ENCODE measurements at regions not wholly inside any gene's neighbourhood (a gene's known extent, or its start where the extent isn't known, plus 50 kb on each side); places are given as distances from the start of the nearest gene placed in this dataset.

DNA sequence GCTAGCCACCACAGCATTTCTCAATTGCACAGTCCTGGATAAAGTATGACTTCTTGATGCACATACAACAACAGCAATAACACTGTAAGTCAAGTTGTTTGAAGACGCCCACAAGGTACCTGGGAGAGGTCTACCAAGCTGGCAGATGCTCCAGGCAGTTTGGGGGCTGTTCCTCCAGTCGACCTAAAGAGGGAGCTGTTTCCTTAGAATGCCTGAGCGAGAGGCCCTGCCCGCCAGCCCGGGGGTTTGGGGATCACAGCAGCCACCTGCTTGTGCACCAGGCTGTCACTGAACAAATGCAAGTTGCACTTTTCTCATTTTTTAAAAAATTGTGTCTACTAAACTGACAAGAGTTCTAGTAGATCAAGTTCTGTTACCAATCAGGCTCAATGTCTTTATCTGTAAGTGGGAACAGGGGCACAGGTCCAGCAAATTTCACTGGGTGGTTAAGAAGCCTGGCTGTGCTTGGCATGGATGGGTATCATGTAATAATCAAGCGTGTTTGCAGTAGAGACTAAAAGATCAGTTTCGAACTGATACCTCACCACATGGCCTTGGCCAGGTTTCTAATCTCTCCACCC is 193.8 kb upstream of the ADO start:
- Histone ChIP-seq H3K4me2 (ENCODE audit: insufficient read depth, low read length) (no peak overlapping the region), H3K9me3 (ENCODE audit: low read depth, low read length) (no peaks in the 10 kb centered on the region), H4K20me1 (ENCODE audit: insufficient read depth, low read length) (no peaks in the 10 kb centered on the region), H3K4me3 (ENCODE audit: insufficient read depth, low read length) (no peak overlapping the region), H3K36me3 (ENCODE audit: insufficient read depth, low read length) (no peaks in the 10 kb centered on the region), H3K4me1 (ENCODE audit: insufficient read depth, low read length) (peaks cover 16% of the 10 kb centered on the region), H3K27ac (ENCODE audit: low read depth, low read length) (no peak overlapping the region), H3K79me2 (ENCODE audit: insufficient read depth, low read length) (no peaks in the 10 kb centered on the region), H2AFZ (ENCODE audit: low read length) (no peak overlapping the region), H3K27me3 (ENCODE audit: insufficient read depth, low read length) (no peaks in the 10 kb centered on the region)
- TF ChIP-seq, protein P1, sequence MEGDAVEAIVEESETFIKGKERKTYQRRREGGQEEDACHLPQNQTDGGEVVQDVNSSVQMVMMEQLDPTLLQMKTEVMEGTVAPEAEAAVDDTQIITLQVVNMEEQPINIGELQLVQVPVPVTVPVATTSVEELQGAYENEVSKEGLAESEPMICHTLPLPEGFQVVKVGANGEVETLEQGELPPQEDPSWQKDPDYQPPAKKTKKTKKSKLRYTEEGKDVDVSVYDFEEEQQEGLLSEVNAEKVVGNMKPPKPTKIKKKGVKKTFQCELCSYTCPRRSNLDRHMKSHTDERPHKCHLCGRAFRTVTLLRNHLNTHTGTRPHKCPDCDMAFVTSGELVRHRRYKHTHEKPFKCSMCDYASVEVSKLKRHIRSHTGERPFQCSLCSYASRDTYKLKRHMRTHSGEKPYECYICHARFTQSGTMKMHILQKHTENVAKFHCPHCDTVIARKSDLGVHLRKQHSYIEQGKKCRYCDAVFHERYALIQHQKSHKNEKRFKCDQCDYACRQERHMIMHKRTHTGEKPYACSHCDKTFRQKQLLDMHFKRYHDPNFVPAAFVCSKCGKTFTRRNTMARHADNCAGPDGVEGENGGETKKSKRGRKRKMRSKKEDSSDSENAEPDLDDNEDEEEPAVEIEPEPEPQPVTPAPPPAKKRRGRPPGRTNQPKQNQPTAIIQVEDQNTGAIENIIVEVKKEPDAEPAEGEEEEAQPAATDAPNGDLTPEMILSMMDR (IDR thresholded peaks at IDR 0.05; ENCODE audit: extremely low read depth, low read depth, low read length): peak; percentile 93
- peak; percentile 93 for DNase-seq (ENCODE audit: insufficient read length, low spot score, missing footprints)

DNA sequence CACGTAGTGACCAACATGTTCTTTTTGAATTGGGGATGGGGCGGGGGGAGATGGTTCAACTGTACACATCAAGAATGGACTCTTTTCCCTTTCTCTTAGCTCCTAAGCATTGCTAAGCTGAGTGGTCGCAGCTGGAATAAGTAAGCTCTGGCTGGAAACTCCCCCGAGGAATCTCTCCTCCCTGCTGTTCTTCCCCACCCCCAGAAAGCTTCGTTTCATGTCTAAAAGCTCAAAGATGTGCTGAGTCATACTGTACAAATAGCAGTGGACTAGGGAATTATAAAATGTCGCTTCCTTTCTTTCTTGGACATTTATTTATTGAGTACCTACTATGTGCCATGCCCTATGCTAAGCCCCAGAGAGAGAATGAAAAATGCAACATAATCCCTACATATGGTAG is 191.1 kb upstream of the ADO start:
- TF ChIP-seq, protein P1 (IDR thresholded peaks at IDR 0.05; ENCODE audit: extremely low read depth, low read depth, low read length): no peak

DNA sequence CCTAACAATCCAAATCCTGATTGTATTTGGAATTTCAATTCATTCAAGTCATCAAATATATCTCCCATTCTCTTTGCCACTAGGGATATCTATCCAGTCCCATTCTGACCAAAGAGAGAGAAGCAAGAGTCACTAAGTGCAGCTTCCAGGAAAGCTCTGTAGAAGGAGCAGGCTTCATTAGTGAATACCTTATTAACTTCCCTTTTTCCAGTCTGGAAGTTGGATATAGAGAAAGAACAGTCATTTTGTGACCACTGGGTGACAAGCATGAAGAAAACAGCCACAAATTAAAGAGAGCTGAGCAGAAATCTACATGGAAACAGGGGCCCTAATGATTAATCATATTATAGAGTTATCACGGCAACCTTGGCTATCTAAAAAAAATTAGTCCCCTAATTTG is 190.7 kb upstream of the ADO start:
- Histone ChIP-seq H3K4me3 (ENCODE audit: insufficient read depth, low read length) (no peak overlapping the region), H3K79me2 (ENCODE audit: insufficient read depth, low read length) (no peaks in the 10 kb centered on the region), H3K4me2 (ENCODE audit: insufficient read depth, low read length) (no peak overlapping the region), H3K36me3 (ENCODE audit: insufficient read depth, low read length) (no peaks in the 10 kb centered on the region), H3K27me3 (ENCODE audit: insufficient read depth, low read length) (no peaks in the 10 kb centered on the region), H3K9me3 (ENCODE audit: low read depth, low read length) (no peaks in the 10 kb centered on the region), H3K27ac (ENCODE audit: low read depth, low read length) (no peak overlapping the region), H2AFZ (ENCODE audit: low read length) (no peak overlapping the region), H3K4me1 (ENCODE audit: insufficient read depth, low read length) (peaks cover 24% of the 10 kb centered on the region), H4K20me1 (ENCODE audit: insufficient read depth, low read length) (no peaks in the 10 kb centered on the region)
- TF ChIP-seq, protein P1 (IDR thresholded peaks at IDR 0.05; ENCODE audit: extremely low read depth, low read depth, low read length): no peak
- no peak for DNase-seq (ENCODE audit: insufficient read length, low spot score, missing footprints)

More for the DNA sequence above, 191.1 kb upstream of the ADO start:
- Histone ChIP-seq H4K20me1 (ENCODE audit: insufficient read depth, low read length) (no peaks in the 10 kb centered on the region), H3K4me1 (ENCODE audit: insufficient read depth, low read length) (peaks cover 20% of the 10 kb centered on the region), H3K27ac (ENCODE audit: low read depth, low read length) (no peak overlapping the region), H3K9me3 (ENCODE audit: low read depth, low read length) (no peaks in the 10 kb centered on the region), H3K79me2 (ENCODE audit: insufficient read depth, low read length) (no peaks in the 10 kb centered on the region), H3K27me3 (ENCODE audit: insufficient read depth, low read length) (no peaks in the 10 kb centered on the region), H3K4me3 (ENCODE audit: insufficient read depth, low read length) (no peak overlapping the region), H2AFZ (ENCODE audit: low read length) (peak overlapping the region; percentile 17), H3K36me3 (ENCODE audit: insufficient read depth, low read length) (no peaks in the 10 kb centered on the region), H3K4me2 (ENCODE audit: insufficient read depth, low read length) (no peak overlapping the region)
- DNase-seq (ENCODE audit: insufficient read length, low spot score, missing footprints): peak; percentile 89

DNA sequence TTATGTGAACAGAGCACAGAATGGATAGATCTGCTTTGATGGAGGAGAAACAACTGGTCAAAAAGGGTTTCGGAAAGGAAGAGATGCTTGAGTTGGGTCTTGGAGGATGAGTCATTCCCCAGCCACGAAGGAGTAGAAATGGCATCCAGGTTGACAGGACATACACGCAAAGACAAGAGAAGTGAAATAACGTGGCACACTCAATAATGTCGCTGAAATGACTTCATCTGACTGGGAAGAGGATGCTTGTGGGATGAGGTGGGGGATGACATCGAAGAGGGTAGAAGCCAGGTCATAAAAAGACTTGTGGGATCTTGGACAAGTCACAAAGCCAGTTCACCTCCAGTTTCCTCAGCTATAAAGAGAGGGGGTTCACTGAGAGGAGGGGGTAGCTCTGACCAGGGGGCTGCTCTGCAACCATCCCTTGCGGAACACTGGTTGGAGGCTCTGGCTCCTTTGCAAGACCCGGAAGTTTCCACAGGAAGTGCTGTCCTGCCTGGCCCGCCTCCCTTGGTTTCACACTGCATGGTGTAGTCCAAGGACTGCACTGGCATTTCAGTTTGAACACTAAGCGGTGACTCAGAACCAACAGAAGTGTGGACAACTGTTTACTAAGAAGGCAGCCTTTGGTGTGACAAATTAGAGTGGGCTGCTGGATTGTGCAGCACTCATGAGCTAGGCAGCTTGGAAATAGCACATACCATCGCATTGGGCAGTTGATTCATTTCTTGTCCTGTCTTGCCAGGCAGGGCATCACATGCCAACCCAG is 189.9 kb upstream of the ADO start:
- Histone ChIP-seq H4K20me1 (ENCODE audit: insufficient read depth, low read length) (no peaks in the 10 kb centered on the region), H3K9me3 (ENCODE audit: low read depth, low read length) (no peaks in the 10 kb centered on the region), H3K4me3 (ENCODE audit: insufficient read depth, low read length) (no peak overlapping the region), H3K27me3 (ENCODE audit: insufficient read depth, low read length) (no peaks in the 10 kb centered on the region), H3K27ac (ENCODE audit: low read depth, low read length) (peak overlapping the region; percentile 4), H3K79me2 (ENCODE audit: insufficient read depth, low read length) (no peaks in the 10 kb centered on the region), H3K4me1 (ENCODE audit: insufficient read depth, low read length) (peaks cover 29% of the 10 kb centered on the region), H2AFZ (ENCODE audit: low read length) (peak overlapping the region; percentile 9), H3K36me3 (ENCODE audit: insufficient read depth, low read length) (no peaks in the 10 kb centered on the region), H3K4me2 (ENCODE audit: insufficient read depth, low read length) (peak overlapping the region; percentile 3)
- DNase-seq (ENCODE audit: insufficient read length, low spot score, missing footprints): peak; percentile 80
- TF ChIP-seq, protein P1 (IDR thresholded peaks at IDR 0.05; ENCODE audit: extremely low read depth, low read depth, low read length): no peak
